HEK293 (cell line): ENCODE measurements at regions not wholly inside any gene's neighbourhood (a gene's known extent, or its start where the extent isn't known, plus 50 kb on each side); places are given as distances from the start of the nearest gene placed in this dataset.

ENCODE experiments used
- CTCF ChIA-PET: fragments of 350-600 bp; formaldehyde crosslinking; extraction: SDS; loops from one replicate; lab custom pipeline; 2021; ENCODE audit warnings: antibody characterized with exemption; lab: Yijun Ruan, JAX
- POLR2A ChIA-PET: fragments of 300-600 bp; formaldehyde crosslinking; extraction: SDS; loops from one replicate; lab custom pipeline; 2020; ENCODE audit warnings: antibody characterized with exemption, inconsistent platforms; lab: Yijun Ruan, JAX
- H3K27ac ChIP-seq: fragments of 200-500 bp; sonication (Bioruptor generic); 2 replicates; pipeline ENCODE4 v1.5.1; 2014; ENCODE audit warnings: low read depth, low read length, control low read depth, inconsistent platforms; ENCODE audit errors: extremely low read depth
- H3K36me3 ChIP-seq, 2 experiments: fragments of 200-500 bp in 1 of 2; sonication (Bioruptor generic) in 1 of 2; 1 replicate in 1 of 2; 2 replicates in 1 of 2; pipeline ENCODE4 v1.5.1; 2014 to 2017; ENCODE audit warnings: inconsistent platforms in 2 of 2, low read length in 2 of 2; ENCODE audit not compliant: control insufficient read depth in 2 of 2, insufficient read depth in 1 of 2
- H3K4me1 ChIP-seq: fragments of 200-500 bp; sonication (Bioruptor generic); 2 replicates; pipeline ENCODE4 v1.5.1; 2014; ENCODE audit warnings: mild to moderate bottlenecking, low read length, inconsistent platforms; ENCODE audit not compliant: control insufficient read depth, insufficient read depth
- H3K4me3 ChIP-seq: 2 replicates; pipeline ENCODE4 v1.5.1; 2011; ENCODE audit warnings: low read depth, mild to moderate bottlenecking, control low read depth, low read length, moderate library complexity
- H3K9me3 ChIP-seq: fragments of 200-500 bp; sonication (Bioruptor generic); 2 replicates; pipeline ENCODE4 v1.5.1; 2014; ENCODE audit warnings: low read depth, low read length, inconsistent platforms; ENCODE audit not compliant: control insufficient read depth, insufficient read depth
- PATZ1 ChIP-seq: fragments of 450-650 bp; formaldehyde crosslinking; IDR thresholded peaks from 2 replicates; pipeline ENCODE4 v1.5.1; 2016; ENCODE audit warnings: missing biosample characterization, missing genetic modification characterization
- TSHZ1 ChIP-seq: fragments of 450-650 bp; formaldehyde crosslinking; IDR thresholded peaks from 2 replicates; pipeline ENCODE4 v1.5.1; 2016; ENCODE audit warnings: missing biosample characterization, missing genetic modification characterization, borderline replicate concordance
- ZBTB10 ChIP-seq: fragments of 450-650 bp; formaldehyde crosslinking; IDR thresholded peaks from 2 replicates; pipeline ENCODE4 v1.5.1; 2016; ENCODE audit warnings: missing biosample characterization, missing genetic modification characterization
- ZBTB20 ChIP-seq: fragments of 450-650 bp; formaldehyde crosslinking; IDR thresholded peaks from 2 replicates; pipeline ENCODE4 v1.5.1; 2016; ENCODE audit warnings: missing biosample characterization, missing genetic modification characterization
- ZFP3 ChIP-seq: fragments of 450-650 bp; formaldehyde crosslinking; IDR thresholded peaks from 2 replicates; pipeline ENCODE4 v1.5.1; 2016; ENCODE audit warnings: low read depth, missing biosample characterization, missing genetic modification characterization
- ZNF2 ChIP-seq: fragments of 450-650 bp; formaldehyde crosslinking; IDR thresholded peaks from 2 replicates; pipeline ENCODE4 v1.5.1; 2016; ENCODE audit warnings: missing biosample characterization, missing genetic modification characterization
- ZNF280C ChIP-seq: fragments of 450-650 bp; formaldehyde crosslinking; IDR thresholded peaks from 2 replicates; pipeline ENCODE4 v1.5.1; 2016; ENCODE audit warnings: missing biosample characterization, missing genetic modification characterization
- ZNF324 ChIP-seq: fragments of 450-650 bp; formaldehyde crosslinking; IDR thresholded peaks from 2 replicates; pipeline ENCODE4 v1.5.1; 2016; ENCODE audit warnings: missing biosample characterization, missing genetic modification characterization
- ZNF362 ChIP-seq: fragments of 450-650 bp; formaldehyde crosslinking; IDR thresholded peaks from 2 replicates; pipeline ENCODE4 v1.5.1; 2016; ENCODE audit warnings: missing biosample characterization, missing genetic modification characterization
- ZNF394 ChIP-seq: fragments of 450-650 bp; formaldehyde crosslinking; IDR thresholded peaks from 2 replicates; pipeline ENCODE4 v1.5.1; 2016; ENCODE audit warnings: missing biosample characterization, missing genetic modification characterization, mild to moderate bottlenecking, moderate library complexity, borderline replicate concordance
- ZNF416 ChIP-seq: fragments of 450-650 bp; formaldehyde crosslinking; IDR thresholded peaks from 2 replicates; pipeline ENCODE4 v1.5.1; 2016; ENCODE audit warnings: missing biosample characterization, missing genetic modification characterization
- ZNF423 ChIP-seq: fragments of 450-650 bp; formaldehyde crosslinking; IDR thresholded peaks from 2 replicates; pipeline ENCODE4 v1.5.1; 2016; ENCODE audit warnings: missing biosample characterization, missing genetic modification characterization
- ZNF530 ChIP-seq: fragments of 450-650 bp; formaldehyde crosslinking; IDR thresholded peaks from 2 replicates; pipeline ENCODE4 v1.5.1; 2016; ENCODE audit warnings: low read depth, missing biosample characterization, missing genetic modification characterization
- ZNF548 ChIP-seq: fragments of 450-650 bp; formaldehyde crosslinking; IDR thresholded peaks from 2 replicates; pipeline ENCODE4 v1.5.1; 2016; ENCODE audit warnings: missing biosample characterization, missing genetic modification characterization

GRCh38 chr16:61460020-61460419 is 576.2 kb downstream of the CDH8 start:
- Histone ChIP-seq H3K4me3 (no peak overlapping the region), H3K36me3 (no peaks in the 10 kb centered on the region), H3K4me1 (no peaks in the 10 kb centered on the region), H3K9me3 (no peaks in the 10 kb centered on the region), H3K27ac (no peak overlapping the region)
- CTCF ChIA-PET, result no interaction called here
- POLR2A ChIA-PET, result no interaction called here
- TF ChIP-seq PATZ1, result no peak
- no peak for TF ChIP-seq ZNF2 (tag by site-specific recombination)
- no peak for TF ChIP-seq ZBTB10 (tag by site-specific recombination)
- TF ChIP-seq ZNF423 (tag by site-specific recombination), result no peak
- no peak for TF ChIP-seq ZNF362 (tag by site-specific recombination)
- no peak for TF ChIP-seq ZNF394 (tag by site-specific recombination)
- TF ChIP-seq ZBTB20 (tag by site-specific recombination), result no peak
- TF ChIP-seq ZFP3 (tag by site-specific recombination), result no peak
- TF ChIP-seq ZNF548 (tag by site-specific recombination), result no peak

- POLR2A ChIA-PET, result no interaction called here
- CTCF ChIA-PET, result no interaction called here
Measured at GRCh38 chr16:61435346-61435745, 600.9 kb downstream of the CDH8 start.

More at GRCh38 chr16:61435346-61435745, 600.9 kb downstream of the CDH8 start:
- H3K9me3 ChIP-seq, result no peaks in the 10 kb centered on the region
- no peak overlapping the region for H3K4me3 ChIP-seq
- TF ChIP-seq ZNF530, result no peak
- no peak for TF ChIP-seq ZNF416
- no peak for TF ChIP-seq ZNF324
- no peak for TF ChIP-seq ZNF280C
- no peak for TF ChIP-seq TSHZ1 (tag by site-specific recombination)
- H3K27ac ChIP-seq, result no peak overlapping the region
- H3K4me1 ChIP-seq, result no peaks in the 10 kb centered on the region
- H3K36me3 ChIP-seq, result no peaks in the 10 kb centered on the region
